ENCODE measurements at regions not wholly inside any gene's neighbourhood (a gene's known extent, or its start where the extent isn't known, plus 50 kb on each side); places are given as distances from the start of the nearest gene placed in this dataset.

- no peak for DNase-seq (ENCODE audit: low read depth)
Measured at GRCh38 chr1:164948101-164948500, 389.1 kb downstream of the PBX1 start.

DNA sequence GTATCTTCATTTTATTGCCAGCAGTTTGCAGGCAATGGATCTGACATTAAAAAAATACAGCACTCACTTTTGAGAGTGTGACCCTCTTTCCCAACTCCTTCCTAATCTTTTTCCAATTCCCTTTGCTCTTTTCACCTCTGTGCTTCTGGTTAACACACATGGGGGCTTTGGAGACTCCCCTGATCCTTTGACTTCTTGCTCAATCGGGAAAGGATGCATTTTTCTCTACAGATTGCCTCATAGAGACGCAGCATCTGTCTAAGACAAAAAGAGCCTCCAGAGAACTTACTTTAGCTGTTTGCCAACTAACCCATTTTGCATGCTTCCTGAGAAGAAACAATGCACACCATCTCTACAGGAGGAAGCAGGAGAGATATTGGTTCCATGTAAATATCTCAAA lies 378.3 kb downstream of the PBX1 start:
- DNase-seq (ENCODE audit: low read depth) = no peak

DNA sequence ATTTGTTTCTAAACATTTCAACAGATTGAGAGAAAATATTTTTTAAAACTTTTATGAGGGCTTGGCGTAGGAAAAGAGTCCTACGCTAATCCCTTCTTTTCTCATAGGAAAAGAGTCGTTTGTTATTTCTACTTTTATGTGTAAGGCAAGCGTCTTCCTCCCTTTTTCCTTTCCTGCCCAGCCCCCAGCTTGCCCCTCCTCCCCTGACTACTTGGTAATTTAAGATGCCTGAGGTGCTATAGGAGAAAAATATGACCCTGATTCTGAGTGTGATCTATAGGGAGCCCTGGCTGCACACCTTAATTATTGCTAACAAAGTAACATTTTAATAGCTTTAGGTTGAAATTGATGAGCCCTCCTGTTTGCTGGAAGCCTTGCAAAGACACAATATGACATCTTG lies 373.6 kb downstream of the PBX1 start:
- no peak for DNase-seq (ENCODE audit: low read depth)

DNA sequence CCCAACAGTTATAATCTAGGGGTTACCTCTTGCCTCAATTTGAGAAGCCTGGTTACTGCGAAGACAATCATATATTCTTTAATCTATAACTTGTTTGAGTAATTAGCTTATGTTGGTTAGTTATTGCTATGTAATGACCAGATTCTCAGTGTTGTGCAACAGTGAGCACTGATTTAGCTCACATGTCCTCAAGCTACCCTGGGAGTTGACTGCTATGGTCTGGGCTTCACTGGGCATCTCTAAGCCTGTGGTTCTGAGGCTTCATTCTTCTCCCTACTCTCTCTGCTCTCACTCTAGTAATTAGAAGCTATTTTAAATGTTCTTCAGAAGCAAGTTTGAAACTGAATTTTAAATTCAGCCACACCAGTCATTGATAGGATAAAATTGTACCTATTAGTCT lies 371.8 kb downstream of the PBX1 start:
- DNase-seq (ENCODE audit: low read depth) = no peak

GRCh38 chr1:164930241-164930640 lies 371.3 kb downstream of the PBX1 start:
- no peak for DNase-seq (ENCODE audit: low read depth)

DNA sequence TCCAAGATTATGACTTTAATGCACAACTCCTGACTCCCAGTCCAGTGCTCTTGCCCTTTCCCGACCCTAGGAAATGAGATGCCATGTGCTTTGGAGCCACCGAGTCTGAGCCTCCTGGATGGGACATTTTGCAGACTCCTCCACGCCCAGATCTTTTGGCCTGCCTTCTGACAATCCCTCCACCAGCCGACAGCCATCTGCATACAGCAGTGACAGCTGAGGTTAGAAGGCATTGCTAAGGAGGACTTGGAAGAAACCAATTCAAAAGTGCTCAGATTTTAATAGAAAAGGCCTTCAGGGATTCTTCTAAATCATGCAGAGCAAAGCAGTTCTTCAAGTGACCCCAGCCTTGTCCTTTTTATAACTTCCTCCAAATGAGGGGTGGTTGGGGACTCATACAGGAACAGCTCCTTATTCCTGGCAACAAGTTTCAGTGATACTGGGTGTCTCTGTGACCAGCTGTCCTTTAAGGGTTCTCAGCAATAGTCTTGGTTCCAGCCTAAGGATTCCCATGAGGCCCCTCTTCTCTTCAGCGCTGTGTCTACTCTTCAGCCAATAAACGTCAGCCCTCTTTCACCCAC lies 369.3 kb downstream of the PBX1 start:
- DNase-seq (ENCODE audit: low read depth) = no peak

- no peak for DNase-seq (ENCODE audit: low read depth)
Measured at GRCh38 chr1:164926107-164926506, 367.1 kb downstream of the PBX1 start.

- no peak for DNase-seq (ENCODE audit: low read depth)
Measured at GRCh38 chr1:164922585-164922984, 363.6 kb downstream of the PBX1 start.

- no peak for DNase-seq (ENCODE audit: low read depth)
Measured at GRCh38 chr1:164921493-164921892, 362.5 kb downstream of the PBX1 start.

DNA sequence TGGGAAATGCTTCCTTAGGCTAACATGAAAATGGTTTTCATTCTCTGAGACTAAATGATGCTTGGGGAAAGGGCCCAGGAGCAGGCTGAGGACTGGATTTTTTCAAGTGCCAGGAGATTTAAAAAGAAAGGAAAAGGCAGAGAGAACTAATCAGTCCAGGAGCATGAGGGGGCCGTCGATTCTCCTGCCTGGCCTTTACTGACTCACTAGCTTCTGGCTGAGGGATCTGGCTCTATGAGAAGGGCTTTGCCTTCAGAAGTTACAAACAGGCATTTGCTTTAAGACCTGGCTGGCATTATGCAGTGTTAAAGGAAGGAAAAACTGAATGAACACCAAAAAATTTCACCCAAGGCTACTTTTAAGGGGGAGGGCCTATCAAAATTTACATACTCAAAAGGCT lies 359.2 kb downstream of the PBX1 start:
- no peak for DNase-seq (ENCODE audit: low read depth)

- peak; percentile 77 for DNase-seq (ENCODE audit: low read depth)
Measured at GRCh38 chr1:164914208-164914607, 355.2 kb downstream of the PBX1 start.

DNA sequence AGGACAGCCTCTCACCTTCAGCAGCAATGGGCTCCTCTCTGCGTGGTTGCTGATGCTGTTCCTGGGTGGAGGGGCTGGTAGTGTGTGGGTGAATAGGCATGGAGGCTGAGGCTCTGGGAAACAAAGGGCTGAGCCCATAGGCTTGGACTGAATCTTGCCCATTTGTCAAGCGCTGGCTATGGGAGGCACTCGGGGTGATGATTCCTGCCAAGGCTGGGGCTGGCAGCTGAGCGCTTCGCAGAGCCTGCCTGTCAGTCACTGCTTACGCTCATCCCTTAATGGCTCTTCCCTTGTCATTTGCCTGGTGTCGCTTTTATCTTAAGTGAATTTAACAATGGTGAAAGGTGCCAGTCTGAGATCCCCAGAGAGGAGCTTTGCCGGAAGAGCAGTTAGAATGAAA lies 353.3 kb downstream of the PBX1 start:
- no peak for DNase-seq (ENCODE audit: low read depth)

- DNase-seq (ENCODE audit: low read depth) = no peak
Measured at GRCh38 chr1:164910671-164911070, 351.7 kb downstream of the PBX1 start.

GRCh38 chr1:164907666-164908065 lies 348.7 kb downstream of the PBX1 start:
- DNase-seq (ENCODE audit: low read depth) = no peak

DNA sequence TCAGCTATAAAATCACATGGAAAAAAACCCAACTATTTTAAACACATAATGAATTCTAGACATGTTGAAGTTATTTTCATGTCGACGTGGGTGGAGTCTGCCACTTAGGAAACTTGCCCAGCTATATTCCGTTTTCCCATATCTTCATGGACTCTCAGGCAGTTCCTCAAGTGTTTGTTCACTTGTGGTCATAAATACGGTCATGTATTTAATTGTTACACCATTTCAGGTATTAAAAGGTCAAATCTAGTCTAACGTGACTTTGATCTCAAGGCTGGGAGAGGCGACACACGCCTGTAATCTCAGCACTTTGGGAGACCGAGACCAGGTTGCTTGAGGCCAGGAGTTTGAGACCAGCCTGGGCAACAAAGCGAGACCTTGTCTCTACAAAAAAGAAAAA lies 346.9 kb downstream of the PBX1 start:
- DNase-seq (ENCODE audit: low read depth) = no peak

GRCh38 chr1:164902491-164902890 lies 343.5 kb downstream of the PBX1 start:
- DNase-seq (ENCODE audit: low read depth) = no peak

Measured in iris pigment epithelial cell (primary cell).